Esophagus squamous epithelium (tissue), 5 donors: ENCODE measurements at regions not wholly inside any gene's neighbourhood (a gene's known extent, or its start where the extent isn't known, plus 50 kb on each side); places are given as distances from the start of the nearest gene placed in this dataset.

Experiments used
- DNase-seq: peaks from one replicate; lab custom pipeline; 2025; lab: John Stamatoyannopoulos, UW
- H3K27ac ChIP-seq, 4 donors: fragments of 200-600 bp; sonication (generic); one replicate each; pipeline ENCODE4 v1.5.1; 2016 to 2019; ENCODE audit warnings: mild to moderate bottlenecking in 1 of 4
- H3K27me3 ChIP-seq, 4 donors: fragments of 200-600 bp; sonication (generic); 1 replicate in 3 of 4; 2 replicates in 1 of 4; pipeline versions ENCODE4 v1.5.1 to v1.6.0; 2017 to 2021; ENCODE audit warnings: antibody characterized with exemption in 1 of 4
- H3K36me3 ChIP-seq, 3 donors: fragments of 200-600 bp; sonication (generic); one replicate each; pipeline ENCODE4 v1.5.1; 2016 to 2019
- H3K4me1 ChIP-seq, 3 donors: fragments of 200-600 bp; sonication (generic); one replicate each; pipeline ENCODE4 v1.5.1; 2017 to 2019
- H3K4me3 ChIP-seq, 4 donors: fragments of 200-600 bp; sonication (generic); 1 replicate in 3 of 4; 2 replicates in 1 of 4; pipeline ENCODE4 v1.5.1; 2016 to 2019; ENCODE audit warnings: mild to moderate bottlenecking in 2 of 4, moderate library complexity in 1 of 4
- H3K9me3 ChIP-seq, 3 donors: fragments of 200-600 bp; sonication (generic); one replicate each; pipeline ENCODE4 v1.5.1; 2016 to 2019
- POLR2A ChIP-seq, 4 donors: fragments of 450-650 bp; IDR thresholded peaks; one replicate each; pipeline ENCODE4 v1.6.1; 2017; ENCODE audit warnings: antibody characterized with exemption in 4 of 4, mild to moderate bottlenecking in 4 of 4, moderate library complexity in 3 of 4
- WGBS, 2 donors: methylation state at CpG; one replicate each; pipeline ENCODE4 v1.1.5; 2018; 5-methylcytosine and 5-hydroxymethylcytosine counted together
- intact Hi-C: fragments of 100-400 bp; cut with DNase I; formaldehyde crosslinking; loops from one replicate; pipeline ENCODE4 v1.15.0; 2022
- TF ChIP-seq, protein P1 (sequence below), 6 experiments: fragments of 450-650 bp in 4 of 6; fragments of 200-600 bp in 2 of 6; sonication (generic) in 2 of 6; IDR thresholded peaks; one replicate each; pipeline ENCODE4 v1.5.1; 2016 to 2019; ENCODE audit warnings: antibody characterized with exemption in 6 of 6, mild to moderate bottlenecking in 4 of 6, moderate library complexity in 4 of 6
- donor health status: DM: yes; HTN: yes; CAD: no.

DNA sequence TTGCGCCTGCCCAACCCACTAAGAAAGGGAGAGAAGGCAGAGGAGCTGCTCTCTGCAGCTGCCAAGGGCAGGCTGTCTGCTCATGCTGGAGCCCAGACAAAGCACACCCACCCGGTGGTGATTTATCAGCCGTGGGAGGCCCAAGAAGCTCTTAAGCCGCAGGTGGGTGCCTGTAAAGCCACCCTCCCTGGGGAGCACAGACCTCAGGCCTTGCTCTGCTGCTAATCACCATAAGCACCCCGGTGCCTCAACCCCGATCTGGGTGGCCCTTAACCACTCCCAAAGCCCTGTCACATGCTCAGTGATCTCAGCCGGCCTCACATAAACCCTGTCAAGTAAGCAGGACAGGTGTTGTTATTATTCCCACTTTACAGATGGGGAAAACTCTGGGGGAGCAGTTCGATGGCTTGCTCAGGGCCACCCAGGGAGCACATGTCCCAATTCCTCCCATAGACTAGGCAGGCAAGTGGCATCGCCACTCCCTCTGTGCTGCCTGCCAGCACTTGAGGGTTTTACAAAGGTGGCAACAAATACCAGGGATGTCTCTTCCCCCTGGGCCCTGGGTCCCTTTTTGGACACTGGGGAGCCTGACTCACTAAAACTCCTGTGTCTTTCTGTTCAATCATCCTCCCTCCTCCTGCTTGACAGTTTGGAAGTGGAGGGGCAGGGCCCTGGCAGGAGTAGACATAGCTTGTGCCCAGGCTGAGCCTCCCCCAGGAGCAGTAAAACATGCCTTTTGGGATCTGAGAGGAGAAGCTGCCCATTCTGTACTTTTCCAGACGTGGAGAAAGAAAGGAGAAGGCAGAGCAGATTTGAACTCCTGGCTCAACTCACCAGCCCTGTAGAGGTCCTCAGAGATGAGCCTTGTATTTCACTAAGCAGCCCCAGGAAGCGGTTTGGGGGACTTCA lies 299.3 kb downstream of the SOX9 start:
- no peaks in the 10 kb centered on the region for H3K27me3 ChIP-seq
- no peak overlapping the region for H3K4me3 ChIP-seq
- TF ChIP-seq, protein P1, sequence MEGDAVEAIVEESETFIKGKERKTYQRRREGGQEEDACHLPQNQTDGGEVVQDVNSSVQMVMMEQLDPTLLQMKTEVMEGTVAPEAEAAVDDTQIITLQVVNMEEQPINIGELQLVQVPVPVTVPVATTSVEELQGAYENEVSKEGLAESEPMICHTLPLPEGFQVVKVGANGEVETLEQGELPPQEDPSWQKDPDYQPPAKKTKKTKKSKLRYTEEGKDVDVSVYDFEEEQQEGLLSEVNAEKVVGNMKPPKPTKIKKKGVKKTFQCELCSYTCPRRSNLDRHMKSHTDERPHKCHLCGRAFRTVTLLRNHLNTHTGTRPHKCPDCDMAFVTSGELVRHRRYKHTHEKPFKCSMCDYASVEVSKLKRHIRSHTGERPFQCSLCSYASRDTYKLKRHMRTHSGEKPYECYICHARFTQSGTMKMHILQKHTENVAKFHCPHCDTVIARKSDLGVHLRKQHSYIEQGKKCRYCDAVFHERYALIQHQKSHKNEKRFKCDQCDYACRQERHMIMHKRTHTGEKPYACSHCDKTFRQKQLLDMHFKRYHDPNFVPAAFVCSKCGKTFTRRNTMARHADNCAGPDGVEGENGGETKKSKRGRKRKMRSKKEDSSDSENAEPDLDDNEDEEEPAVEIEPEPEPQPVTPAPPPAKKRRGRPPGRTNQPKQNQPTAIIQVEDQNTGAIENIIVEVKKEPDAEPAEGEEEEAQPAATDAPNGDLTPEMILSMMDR (IDR thresholded peaks at IDR 0.05) = no peak
- TF ChIP-seq POLR2A (IDR thresholded peaks at IDR 0.05) = no peak
- no peak for DNase-seq
- peak overlapping the region; percentile 36 to 81 (median 54) for H3K27ac ChIP-seq
- 53 to 66% methylated on average over 3 to 10 of the region's 11 CpGs for WGBS, 2 donors
- H3K36me3 ChIP-seq = peaks cover 0 to 18% (median 0%) of the 10 kb centered on the region in 3 donors
- peaks cover 0 to 20% (median 15%) of the 10 kb centered on the region in 3 donors for H3K9me3 ChIP-seq
- intact Hi-C loops = no loop called here
- H3K4me1 ChIP-seq = peaks cover 36 to 62% (median 38%) of the 10 kb centered on the region in 3 donors

DNA sequence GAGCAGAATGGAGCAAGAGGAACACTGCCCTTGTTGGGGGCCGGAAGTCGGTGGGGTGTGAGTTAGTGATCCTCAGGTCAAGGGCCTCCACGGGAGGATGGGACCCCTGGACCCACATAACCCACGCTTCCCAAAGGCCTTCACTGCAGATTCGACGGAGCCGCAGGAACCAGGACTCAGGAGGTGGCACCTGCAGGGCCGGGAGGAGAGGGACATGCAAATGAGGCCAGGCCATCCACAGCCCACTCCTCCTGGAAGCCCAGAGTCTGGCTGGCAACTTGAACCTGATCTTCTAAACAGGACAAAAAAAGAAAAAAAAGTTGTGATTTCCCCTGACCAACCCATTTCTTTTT lies 299.9 kb downstream of the SOX9 start:
- Histone ChIP-seq H3K27ac (peak overlapping the region; percentile 38 to 81 (median 62)), H3K4me1 (peaks cover 33 to 57% (median 38%) of the 10 kb centered on the region in 3 donors), H3K4me3 (no peak overlapping the region), H3K27me3 (no peaks in the 10 kb centered on the region), H3K9me3 (peaks cover 0 to 20% (median 15%) of the 10 kb centered on the region in 3 donors), H3K36me3 (peaks cover 0 to 18% (median 0%) of the 10 kb centered on the region in 3 donors)
- intact Hi-C loops = no loop called here
- DNase-seq = no peak
- WGBS, 2 donors = 53 to 100% methylated on average over 2 to 3 of the region's 8 CpGs
- TF ChIP-seq POLR2A (IDR thresholded peaks at IDR 0.05) = no peak
- TF ChIP-seq, protein P1 (IDR thresholded peaks at IDR 0.05) = no peak

DNA sequence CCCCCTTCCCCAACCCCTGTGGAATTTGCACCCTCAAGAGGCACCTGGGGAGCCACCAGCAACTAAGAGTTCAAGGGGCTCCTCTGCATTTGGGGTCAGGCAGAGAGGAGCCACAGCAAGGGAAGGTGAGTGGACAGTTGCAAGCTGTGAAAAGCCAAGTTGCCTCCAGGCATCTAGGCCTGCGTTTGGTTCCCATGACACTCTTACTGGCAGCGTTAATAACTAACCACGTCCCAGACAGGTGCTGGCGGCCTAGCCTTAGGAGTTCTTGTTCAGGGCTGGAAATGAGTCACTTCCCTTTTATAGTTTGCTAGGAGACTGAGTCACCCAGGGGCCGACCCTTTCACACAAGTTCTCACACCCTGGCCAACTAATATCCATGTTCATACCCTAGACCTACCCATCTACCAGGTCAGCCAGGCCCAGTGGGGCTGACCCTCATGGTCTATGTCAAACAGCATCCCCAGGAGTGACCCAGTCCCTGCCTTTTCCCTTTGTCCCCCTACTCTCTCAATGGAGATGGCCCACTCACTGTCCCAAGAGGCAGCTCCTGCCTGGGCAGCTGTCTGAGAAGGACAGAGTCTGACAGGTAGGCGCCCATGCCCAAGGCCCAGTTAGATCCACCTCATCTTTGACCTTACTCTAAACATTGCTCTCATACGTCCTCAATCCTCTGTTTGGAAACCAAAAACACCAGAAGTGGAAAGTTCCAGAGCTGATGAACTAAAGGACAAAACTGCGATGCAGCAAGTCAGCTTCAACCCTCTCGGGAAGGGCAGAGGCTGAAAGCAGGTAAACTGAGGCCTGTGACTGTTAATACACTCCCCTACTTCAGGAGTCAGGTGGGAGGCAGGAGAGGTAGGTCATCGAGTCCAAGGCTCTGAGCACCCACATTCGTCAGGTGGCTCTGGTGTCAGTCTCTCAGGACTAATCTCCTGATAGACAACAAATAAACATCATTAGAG lies 300.6 kb downstream of the SOX9 start:
- TF ChIP-seq, protein P1 (IDR thresholded peaks at IDR 0.05) = no peak
- no peak for TF ChIP-seq POLR2A (IDR thresholded peaks at IDR 0.05)
- intact Hi-C loops = no loop called here
- Histone ChIP-seq H3K27me3 (no peaks in the 10 kb centered on the region), H3K36me3 (peaks cover 0 to 18% (median 0%) of the 10 kb centered on the region in 3 donors), H3K4me3 (no peak overlapping the region), H3K27ac (peak overlapping the region; percentile 56 to 81 (median 64)), H3K4me1 (peaks cover 30 to 51% (median 34%) of the 10 kb centered on the region in 3 donors), H3K9me3 (peaks cover 0 to 20% (median 15%) of the 10 kb centered on the region in 3 donors)
- no peak for DNase-seq
- WGBS, 2 donors = 43 to 57% methylated on average over 9 of the region's 11 CpGs

DNA sequence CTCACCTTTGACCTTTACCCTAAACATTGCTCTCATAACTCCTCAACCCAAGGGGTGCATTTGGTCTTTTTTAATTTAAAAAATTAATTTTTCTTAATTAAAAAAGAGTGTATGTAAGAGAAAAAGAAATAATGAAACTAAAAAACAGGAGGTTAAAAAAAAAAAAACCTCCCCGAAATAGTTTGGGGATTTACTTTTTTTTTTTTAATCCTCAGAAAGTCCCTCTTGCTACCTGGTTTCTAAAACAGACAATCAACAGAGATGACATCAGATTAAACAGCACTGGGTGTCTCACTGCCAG lies 301.3 kb downstream of the SOX9 start:
- Histone ChIP-seq H3K27me3 (no peaks in the 10 kb centered on the region), H3K9me3 (peaks cover 0 to 15% (median 14%) of the 10 kb centered on the region in 3 donors), H3K4me3 (no peak overlapping the region), H3K36me3 (peaks cover 0 to 16% (median 0%) of the 10 kb centered on the region in 3 donors), H3K4me1 (peaks cover 30 to 44% (median 32%) of the 10 kb centered on the region in 3 donors), H3K27ac (peak overlapping the region in 1 of 4 donors; percentile 81)
- no peak for TF ChIP-seq POLR2A (IDR thresholded peaks at IDR 0.05)
- TF ChIP-seq, protein P1 (IDR thresholded peaks at IDR 0.05) = no peak
- 37 to 50% methylated on average over 1 of the region's 1 CpG for WGBS, 2 donors
- no peak for DNase-seq
- intact Hi-C loops = no loop called here
